ENCODE measurements at regions not wholly inside any gene's neighbourhood (a gene's known extent, or its start where the extent isn't known, plus 50 kb on each side); places are given as distances from the start of the nearest gene placed in this dataset.

GRCh38 chr20:47883186-47883585 lies 97.9 kb upstream of the SULF2 start:
- no peak overlapping the region for H3K4me3 Mint-ChIP-seq (ENCODE audit: low read depth)
- H3K36me3 Mint-ChIP-seq (ENCODE audit: low read depth), result no peaks in the 10 kb centered on the region
- intact Hi-C loops (cut with micrococcal nuclease), result no loop called here
- DNase-seq (ENCODE audit: low spot score), result no peak
- no peaks in the 10 kb centered on the region for H3K4me1 Mint-ChIP-seq (ENCODE audit: low read depth)
- H3K9me3 Mint-ChIP-seq, result no peaks in the 10 kb centered on the region
- no peaks in the 10 kb centered on the region for H3K27me3 Mint-ChIP-seq (ENCODE audit: low read depth)
- H3K27ac Mint-ChIP-seq, result no peak overlapping the region

- no peaks in the 10 kb centered on the region for H3K36me3 Mint-ChIP-seq (ENCODE audit: low read depth)
- no peaks in the 10 kb centered on the region for H3K27me3 Mint-ChIP-seq (ENCODE audit: low read depth)
- no peaks in the 10 kb centered on the region for H3K9me3 Mint-ChIP-seq
- no peak overlapping the region for H3K27ac Mint-ChIP-seq
- no peaks in the 10 kb centered on the region for H3K4me1 Mint-ChIP-seq (ENCODE audit: low read depth)
- no peak for DNase-seq (ENCODE audit: low spot score)
- intact Hi-C loops (cut with micrococcal nuclease), result no loop called here
- no peak overlapping the region for H3K4me3 Mint-ChIP-seq (ENCODE audit: low read depth)
Measured at GRCh38 chr20:47879771-47880170, 94.5 kb upstream of the SULF2 start.

GRCh38 chr20:47878601-47879027 lies 93.3 kb upstream of the SULF2 start:
- H3K4me1 Mint-ChIP-seq (ENCODE audit: low read depth), result no peaks in the 10 kb centered on the region
- no peak overlapping the region for H3K4me3 Mint-ChIP-seq (ENCODE audit: low read depth)
- H3K9me3 Mint-ChIP-seq, result no peaks in the 10 kb centered on the region
- H3K27me3 Mint-ChIP-seq (ENCODE audit: low read depth), result no peaks in the 10 kb centered on the region
- intact Hi-C loops (cut with micrococcal nuclease), result no loop called here
- DNase-seq (ENCODE audit: low spot score), result no peak
- H3K27ac Mint-ChIP-seq, result no peak overlapping the region
- no peaks in the 10 kb centered on the region for H3K36me3 Mint-ChIP-seq (ENCODE audit: low read depth)

GRCh38 chr20:47876311-47877088 lies 91.2 kb upstream of the SULF2 start:
- H3K4me3 Mint-ChIP-seq (ENCODE audit: low read depth), result no peak overlapping the region
- H3K27me3 Mint-ChIP-seq (ENCODE audit: low read depth), result no peaks in the 10 kb centered on the region
- no peaks in the 10 kb centered on the region for H3K36me3 Mint-ChIP-seq (ENCODE audit: low read depth)
- no peaks in the 10 kb centered on the region for H3K4me1 Mint-ChIP-seq (ENCODE audit: low read depth)
- DNase-seq (ENCODE audit: low spot score), result no peak
- H3K9me3 Mint-ChIP-seq, result no peaks in the 10 kb centered on the region
- no peak overlapping the region for H3K27ac Mint-ChIP-seq
- intact Hi-C loops (cut with micrococcal nuclease), result no loop called here

- intact Hi-C loops (cut with micrococcal nuclease), result no loop called here
- Mint-ChIP-seq H3K4me1 (ENCODE audit: low read depth) (no peaks in the 10 kb centered on the region), H3K9me3 (no peaks in the 10 kb centered on the region), H3K4me3 (ENCODE audit: low read depth) (no peak overlapping the region), H3K27ac (no peak overlapping the region), H3K36me3 (ENCODE audit: low read depth) (no peaks in the 10 kb centered on the region), H3K27me3 (ENCODE audit: low read depth) (no peaks in the 10 kb centered on the region)
- no peak for DNase-seq (ENCODE audit: low spot score)
Measured at GRCh38 chr20:47875297-47876025, 90.2 kb upstream of the SULF2 start.

- Mint-ChIP-seq H3K4me1 (ENCODE audit: low read depth) (no peaks in the 10 kb centered on the region), H3K27me3 (ENCODE audit: low read depth) (no peaks in the 10 kb centered on the region), H3K9me3 (no peaks in the 10 kb centered on the region), H3K36me3 (ENCODE audit: low read depth) (no peaks in the 10 kb centered on the region), H3K27ac (no peak overlapping the region), H3K4me3 (ENCODE audit: low read depth) (no peak overlapping the region)
- no peak for DNase-seq (ENCODE audit: low spot score)
- intact Hi-C loops (cut with micrococcal nuclease), result no loop called here
Measured at GRCh38 chr20:47872341-47872740, 87.1 kb upstream of the SULF2 start.

GRCh38 chr20:47870475-47870874 lies 85.2 kb upstream of the SULF2 start:
- H3K4me1 Mint-ChIP-seq (ENCODE audit: low read depth), result no peaks in the 10 kb centered on the region
- no peak for DNase-seq (ENCODE audit: low spot score)
- intact Hi-C loops (cut with micrococcal nuclease), result no loop called here
- no peaks in the 10 kb centered on the region for H3K36me3 Mint-ChIP-seq (ENCODE audit: low read depth)
- H3K27me3 Mint-ChIP-seq (ENCODE audit: low read depth), result no peaks in the 10 kb centered on the region
- H3K9me3 Mint-ChIP-seq, result no peaks in the 10 kb centered on the region
- H3K27ac Mint-ChIP-seq, result no peak overlapping the region
- no peak overlapping the region for H3K4me3 Mint-ChIP-seq (ENCODE audit: low read depth)

GRCh38 chr20:47868744-47869143 lies 83.5 kb upstream of the SULF2 start:
- Mint-ChIP-seq H3K9me3 (no peaks in the 10 kb centered on the region), H3K27me3 (ENCODE audit: low read depth) (peaks cover 3% of the 10 kb centered on the region)

GRCh38 chr20:47868236-47868635 lies 83.0 kb upstream of the SULF2 start:
- H3K36me3 Mint-ChIP-seq (ENCODE audit: low read depth), result no peaks in the 10 kb centered on the region
- no peak overlapping the region for H3K4me3 Mint-ChIP-seq (ENCODE audit: low read depth)
- no peaks in the 10 kb centered on the region for H3K9me3 Mint-ChIP-seq
- DNase-seq (ENCODE audit: low spot score), result no peak
- intact Hi-C loops (cut with micrococcal nuclease), result no loop called here
- peaks cover 3% of the 10 kb centered on the region for H3K4me1 Mint-ChIP-seq (ENCODE audit: low read depth)
- H3K27ac Mint-ChIP-seq, result no peak overlapping the region
- peaks cover 7% of the 10 kb centered on the region for H3K27me3 Mint-ChIP-seq (ENCODE audit: low read depth)

More at GRCh38 chr20:47868744-47869143, 83.5 kb upstream of the SULF2 start:
- Mint-ChIP-seq H3K36me3 (ENCODE audit: low read depth) (no peaks in the 10 kb centered on the region), H3K4me1 (ENCODE audit: low read depth) (no peaks in the 10 kb centered on the region), H3K4me3 (ENCODE audit: low read depth) (no peak overlapping the region), H3K27ac (no peak overlapping the region)
- DNase-seq (ENCODE audit: low spot score), result no peak
- intact Hi-C loops (cut with micrococcal nuclease), result no loop called here

- Mint-ChIP-seq H3K4me1 (ENCODE audit: low read depth) (peaks cover 3% of the 10 kb centered on the region), H3K27ac (no peak overlapping the region), H3K27me3 (ENCODE audit: low read depth) (peaks cover 7% of the 10 kb centered on the region), H3K4me3 (ENCODE audit: low read depth) (no peak overlapping the region), H3K36me3 (ENCODE audit: low read depth) (no peaks in the 10 kb centered on the region), H3K9me3 (no peaks in the 10 kb centered on the region)
- no peak for DNase-seq (ENCODE audit: low spot score)
- intact Hi-C loops (cut with micrococcal nuclease), result no loop called here
Measured at GRCh38 chr20:47867831-47868230, 82.5 kb upstream of the SULF2 start.

GRCh38 chr20:47866480-47866879 lies 81.2 kb upstream of the SULF2 start:
- H3K9me3 Mint-ChIP-seq, result no peaks in the 10 kb centered on the region
- DNase-seq (ENCODE audit: low spot score), result no peak
- no peak overlapping the region for H3K4me3 Mint-ChIP-seq (ENCODE audit: low read depth)
- no peak overlapping the region for H3K27ac Mint-ChIP-seq
- H3K36me3 Mint-ChIP-seq (ENCODE audit: low read depth), result no peaks in the 10 kb centered on the region
- H3K4me1 Mint-ChIP-seq (ENCODE audit: low read depth), result peaks cover 3% of the 10 kb centered on the region
- intact Hi-C loops (cut with micrococcal nuclease), result no loop called here
- peaks cover 7% of the 10 kb centered on the region for H3K27me3 Mint-ChIP-seq (ENCODE audit: low read depth)

GRCh38 chr20:47865912-47866311 lies 80.6 kb upstream of the SULF2 start:
- H3K27ac Mint-ChIP-seq, result no peak overlapping the region
- no peak for DNase-seq (ENCODE audit: low spot score)
- H3K4me3 Mint-ChIP-seq (ENCODE audit: low read depth), result no peak overlapping the region

GRCh38 chr20:47865451-47865850 lies 80.2 kb upstream of the SULF2 start:
- Mint-ChIP-seq H3K9me3 (no peaks in the 10 kb centered on the region), H3K4me3 (ENCODE audit: low read depth) (no peak overlapping the region), H3K27me3 (ENCODE audit: low read depth) (peaks cover 7% of the 10 kb centered on the region), H3K27ac (no peak overlapping the region), H3K4me1 (ENCODE audit: low read depth) (peaks cover 3% of the 10 kb centered on the region), H3K36me3 (ENCODE audit: low read depth) (no peaks in the 10 kb centered on the region)
- intact Hi-C loops (cut with micrococcal nuclease), result no loop called here
- DNase-seq (ENCODE audit: low spot score), result no peak

More at GRCh38 chr20:47865912-47866311, 80.6 kb upstream of the SULF2 start:
- peaks cover 3% of the 10 kb centered on the region for H3K4me1 Mint-ChIP-seq (ENCODE audit: low read depth)
- H3K27me3 Mint-ChIP-seq (ENCODE audit: low read depth), result peaks cover 7% of the 10 kb centered on the region
- no peaks in the 10 kb centered on the region for H3K9me3 Mint-ChIP-seq
- intact Hi-C loops (cut with micrococcal nuclease), result no loop called here
- no peaks in the 10 kb centered on the region for H3K36me3 Mint-ChIP-seq (ENCODE audit: low read depth)
